Glomerular endothelial cell (primary cell): ENCODE measurements at regions not wholly inside any gene's neighbourhood (a gene's known extent, or its start where the extent isn't known, plus 50 kb on each side); places are given as distances from the start of the nearest gene placed in this dataset.
"Not testable (repeated sequence)": the region's sequence is repeated elsewhere in the genome, so short reads cannot be mapped to it uniquely, and the experiment has no call there.

Experiments
- DNase-seq: peaks from one replicate; pipeline ENCODE4 v3.0.0-alpha.2; 2011; ENCODE audit warnings: low read depth, low spot score; ENCODE audit errors: extremely low read depth

DNA sequence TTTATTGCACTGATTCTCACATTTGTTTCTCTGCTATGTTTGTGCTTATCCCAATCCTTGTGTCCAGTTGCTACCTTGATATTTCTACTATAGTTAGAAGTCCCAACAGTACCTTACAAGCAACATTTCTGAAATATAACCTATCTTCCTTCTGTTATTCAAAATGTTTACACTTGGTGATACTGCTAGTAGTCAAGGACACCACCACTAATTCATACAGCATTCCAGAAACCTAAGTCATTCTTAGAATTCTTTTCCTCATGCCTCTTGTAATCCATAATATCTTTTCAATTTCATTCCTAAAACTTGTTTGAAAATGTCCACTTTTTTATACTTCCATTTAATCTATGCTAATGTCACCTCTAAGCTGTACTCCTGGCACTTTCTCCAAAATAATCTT lies 2132.1 kb downstream of the NCAM2 start:
- DNase-seq = no peak

DNA sequence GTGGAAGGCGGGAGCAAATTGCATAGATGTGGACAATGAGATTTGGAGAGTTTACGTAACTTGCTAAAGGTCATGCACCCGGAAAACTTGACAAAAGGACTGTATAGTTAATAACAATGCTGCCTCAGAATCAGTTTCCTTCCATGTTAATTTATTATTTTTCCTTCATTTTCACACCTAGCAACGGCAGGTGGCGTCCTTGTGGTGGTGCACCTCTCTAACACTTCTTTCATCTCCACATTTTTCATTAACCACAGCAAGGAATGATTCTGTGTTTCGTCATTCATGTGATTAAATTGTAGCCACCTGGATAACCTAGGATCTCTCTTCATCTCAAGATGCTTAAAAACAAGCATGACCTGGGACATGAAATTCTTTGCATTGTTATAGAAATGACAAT lies 2133.0 kb downstream of the NCAM2 start:
- peak; percentile 23 for DNase-seq

DNA sequence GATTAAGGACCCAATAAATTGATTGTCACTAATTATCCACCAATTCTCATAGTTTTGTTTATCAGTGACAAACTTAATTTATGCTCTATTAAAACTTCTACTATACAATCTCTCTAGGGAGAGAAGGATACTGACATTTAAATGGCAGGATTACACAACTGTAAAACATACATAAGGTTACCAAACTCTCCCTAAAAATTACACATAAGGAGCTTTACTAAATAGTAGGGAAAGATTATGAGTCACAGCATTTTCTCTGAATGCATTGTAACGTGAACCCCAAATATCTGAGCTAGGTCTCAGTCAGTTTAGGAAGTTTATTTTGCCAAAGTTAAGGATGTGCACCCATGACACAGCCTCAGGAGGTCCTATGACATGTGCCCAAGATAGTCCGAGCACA lies 2140.6 kb downstream of the NCAM2 start:
- no peak for DNase-seq

GRCh38 chr21:23152130-23152529 lies 2153.9 kb downstream of the NCAM2 start:
- DNase-seq = no peak

DNA sequence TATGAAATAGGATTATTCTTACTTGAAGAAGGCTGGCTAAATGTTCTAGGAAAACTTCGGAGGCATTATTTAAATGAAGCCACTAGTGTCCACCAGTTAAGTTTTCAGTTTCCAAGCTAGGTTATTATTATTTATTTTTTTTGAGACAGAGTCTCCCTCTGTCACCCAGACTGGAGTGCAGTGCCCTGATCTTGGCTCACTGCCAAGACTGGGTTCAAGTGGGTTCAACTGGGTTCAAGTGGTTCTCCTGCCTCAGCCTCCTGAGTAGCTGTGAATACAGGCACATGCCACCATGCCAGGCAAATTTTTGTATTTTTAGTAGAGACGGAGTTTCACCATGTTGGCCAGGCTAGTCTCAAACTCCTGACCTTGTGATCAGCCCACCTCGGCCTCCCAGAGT lies 2155.6 kb downstream of the NCAM2 start:
- DNase-seq = not testable (repeated sequence)

DNA sequence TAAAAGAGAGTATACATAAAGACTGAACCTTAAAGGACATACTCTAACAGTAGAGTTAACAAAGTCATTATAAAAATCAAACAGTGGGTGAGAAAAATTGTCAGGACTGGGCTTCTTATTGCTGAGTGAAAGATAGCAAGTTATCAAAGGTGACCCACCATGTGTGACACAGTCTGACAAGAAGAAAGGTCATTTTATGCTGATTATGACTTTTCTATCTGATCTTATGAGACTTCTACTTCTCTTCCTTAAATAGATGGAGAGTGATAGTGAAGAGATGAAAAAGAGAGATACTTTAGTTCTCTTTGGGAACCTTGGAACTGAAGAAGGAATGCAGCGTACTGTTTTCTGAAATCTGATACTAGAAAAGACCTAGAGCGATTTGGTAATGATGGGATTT lies 2157.1 kb downstream of the NCAM2 start:
- DNase-seq = no peak

- peak; percentile 14 for DNase-seq
Observed at GRCh38 chr21:23160914-23161313, 2162.7 kb downstream of the NCAM2 start.

DNA sequence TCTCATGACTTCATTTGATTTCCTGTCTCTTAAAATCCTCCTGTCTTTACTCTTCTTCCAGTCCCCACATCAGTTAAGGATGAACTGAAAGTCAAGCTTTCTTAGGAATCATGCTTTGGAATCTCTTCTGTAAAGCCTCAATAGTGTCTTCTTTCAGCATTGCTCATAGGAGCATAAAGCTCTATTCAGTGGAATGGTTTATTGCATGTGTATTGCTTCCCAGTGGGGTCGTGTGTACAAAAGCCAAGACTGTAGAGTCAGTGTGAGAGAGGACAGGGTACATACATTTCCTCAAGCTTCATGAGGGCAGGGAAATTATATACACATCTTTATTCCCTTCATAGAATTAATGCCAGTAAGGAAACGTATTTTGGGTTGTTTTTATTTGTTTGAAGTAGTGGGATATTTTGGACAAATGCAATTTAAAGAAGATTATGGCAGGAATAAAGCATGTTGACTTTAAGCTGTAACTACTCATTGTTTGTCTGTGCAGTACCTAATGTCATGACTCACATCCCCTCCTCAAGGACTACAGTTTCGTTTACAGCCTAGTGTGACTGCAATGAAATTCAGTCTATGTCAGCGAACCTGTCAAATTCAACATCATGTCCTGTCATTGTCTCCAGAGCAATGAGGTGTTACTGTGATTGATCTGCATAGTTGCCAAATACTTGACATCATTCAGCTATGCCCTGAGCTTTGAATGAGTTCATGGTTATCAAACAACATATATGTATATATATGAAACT lies 2164.2 kb downstream of the NCAM2 start:
- DNase-seq = peak; percentile 91
